Neuronal stem cell (in vitro differentiated cells): ENCODE measurements at regions not wholly inside any gene's neighbourhood (a gene's known extent, or its start where the extent isn't known, plus 50 kb on each side); places are given as distances from the start of the nearest gene placed in this dataset.
A peak's percentile ranks its signal among the peaks of the same experiment; 100 is the strongest.

Experiments
- DNase-seq: peaks from one replicate; pipeline ENCODE4 v3.0.0-alpha.2; 2013; ENCODE audit warnings: low spot score
- H2AFZ ChIP-seq: one replicate; pipeline ENCODE4 v1.6.1; 2013; ENCODE audit warnings: mild to moderate bottlenecking, low read length, inconsistent platforms
- H2AK5ac ChIP-seq: 2 replicates; pipeline ENCODE4 v1.6.1; 2013; ENCODE audit warnings: low read depth, mild to moderate bottlenecking, inconsistent platforms, low read length, moderate library complexity, mixed read lengths
- H2BK120ac ChIP-seq: 2 replicates; pipeline ENCODE4 v1.6.1; 2013; ENCODE audit warnings: low read depth, mild to moderate bottlenecking, inconsistent platforms, low read length, moderate library complexity, mixed read lengths
- H2BK12ac ChIP-seq: one replicate; pipeline ENCODE4 v1.6.1; 2013; ENCODE audit warnings: low read length, inconsistent platforms
- H2BK15ac ChIP-seq: 2 replicates; pipeline ENCODE4 v1.6.1; 2013; ENCODE audit warnings: mild to moderate bottlenecking, low read length, inconsistent platforms, mixed read lengths
- H2BK5ac ChIP-seq: one replicate; pipeline ENCODE4 v1.6.1; 2013; ENCODE audit warnings: inconsistent platforms, mild to moderate bottlenecking, low read length, moderate library complexity
- H3K14ac ChIP-seq: one replicate; pipeline ENCODE4 v1.6.1; 2013; ENCODE audit warnings: low read length, inconsistent platforms
- H3K18ac ChIP-seq: 2 replicates; pipeline ENCODE4 v1.6.1; 2013; ENCODE audit warnings: low read length, inconsistent platforms
- H3K23ac ChIP-seq: 2 replicates; pipeline ENCODE4 v1.6.1; 2013; ENCODE audit warnings: low read depth, mild to moderate bottlenecking, mixed read lengths, low read length, inconsistent platforms; ENCODE audit not compliant: poor library complexity
- H3K27ac ChIP-seq: replicated peaks from 3 replicates; pipeline ENCODE4 v1.5.1; 2013; ENCODE audit warnings: low read length, inconsistent platforms
- H3K27me3 ChIP-seq, 3 experiments: 2 replicates each; pipeline ENCODE4 v1.6.1; 2013; ENCODE audit warnings: low read length in 3 of 3, mild to moderate bottlenecking in 2 of 3, inconsistent platforms in 1 of 3, low read depth in 1 of 3, mixed read lengths in 1 of 3, moderate library complexity in 1 of 3; ENCODE audit not compliant: control insufficient read depth in 3 of 3, insufficient read depth in 3 of 3
- H3K36me3 ChIP-seq, 2 donors: replicated peaks in 1 of 2; 2 replicates each; pipeline ENCODE4 v1.6.1; 2013; ENCODE audit warnings: low read length in 2 of 2; ENCODE audit not compliant: control insufficient read depth in 2 of 2, insufficient read depth in 2 of 2
- H3K4ac ChIP-seq: 2 replicates; pipeline ENCODE4 v1.6.1; 2013; ENCODE audit warnings: inconsistent platforms, mild to moderate bottlenecking, low read length, moderate library complexity
- H3K4me1 ChIP-seq, 2 donors: 1 replicate in 1 of 2; 2 replicates in 1 of 2; pipeline ENCODE4 v1.6.1; 2013; ENCODE audit warnings: low read length in 2 of 2, low read depth in 1 of 2; ENCODE audit not compliant: control insufficient read depth in 2 of 2, insufficient read depth in 1 of 2
- H3K4me2 ChIP-seq: one replicate; pipeline ENCODE4 v1.6.1; 2013; ENCODE audit warnings: mild to moderate bottlenecking, low read length, inconsistent platforms; ENCODE audit not compliant: insufficient read depth, poor library complexity, severe bottlenecking
- H3K4me3 ChIP-seq, 2 donors: 2 replicates each; pipeline ENCODE4 v1.5.1; 2013; ENCODE audit warnings: low read length in 2 of 2, mild to moderate bottlenecking in 2 of 2, inconsistent platforms in 1 of 2, moderate library complexity in 1 of 2
- H3K79me1 ChIP-seq: one replicate; pipeline ENCODE4 v1.6.1; 2013; ENCODE audit warnings: low read depth, mild to moderate bottlenecking, inconsistent platforms, low read length, moderate library complexity
- H3K9ac ChIP-seq: one replicate; pipeline ENCODE4 v1.6.1; 2013; ENCODE audit warnings: mild to moderate bottlenecking, low read depth, low read length, inconsistent platforms; ENCODE audit not compliant: poor library complexity
- H3K9me3 ChIP-seq, 2 donors: replicated peaks in 1 of 2; 2 replicates each; pipeline versions ENCODE3 to v1.6.1; 2013; ENCODE audit warnings: low read length in 2 of 2, mild to moderate bottlenecking in 2 of 2, inconsistent platforms in 1 of 2, low read depth in 1 of 2, mixed read lengths in 1 of 2, moderate library complexity in 1 of 2; ENCODE audit not compliant: control insufficient read depth in 2 of 2, insufficient read depth in 1 of 2
- H4K8ac ChIP-seq: one replicate; pipeline ENCODE4 v1.6.1; 2013; ENCODE audit warnings: low read depth, mild to moderate bottlenecking, inconsistent platforms, low read length, moderate library complexity
- H4K91ac ChIP-seq: one replicate; pipeline ENCODE4 v1.6.1; 2013; ENCODE audit warnings: low read length, low read depth, mild to moderate bottlenecking, inconsistent platforms; ENCODE audit not compliant: poor library complexity
- WGBS, 2 donors: extraction: QIAGEN DNeasy Blood & Tissue Kit; methylation state at CpG; one replicate each; pipeline ENCODE4 v1.1.7; 2013; ENCODE audit warnings: missing lambda C conversion rate in 2 of 2, mixed read lengths in 1 of 2; ENCODE audit not compliant: insufficient read length in 2 of 2, insufficient replicate concordance in 1 of 2; ENCODE audit errors: extremely low coverage in 2 of 2; 5-methylcytosine and 5-hydroxymethylcytosine counted together

- Histone ChIP-seq H3K4me1 (peaks cover 4 to 9% of the 10 kb centered on the region in 2 donors), H3K4me3 (peak overlapping the region in 1 of 2 donors; percentile 47), H2BK12ac (no peak overlapping the region), H2BK120ac (no peak overlapping the region), H4K8ac (no peak overlapping the region), H3K36me3 (no peaks in the 10 kb centered on the region), H3K9ac (no peak overlapping the region), H2BK15ac (no peak overlapping the region), H3K27me3 (no peaks in the 10 kb centered on the region), H3K18ac (no peak overlapping the region), H3K9me3 (no peaks in the 10 kb centered on the region), H3K14ac (peak overlapping the region; percentile 65), H3K4me2 (no peak overlapping the region), H3K4ac (no peak overlapping the region), H3K79me1 (no peaks in the 10 kb centered on the region), H3K27ac (no peak overlapping the region), H4K91ac (no peak overlapping the region), H2BK5ac (no peak overlapping the region), H2AFZ (no peak overlapping the region), H2AK5ac (no peak overlapping the region), H3K23ac (no peak overlapping the region)
- no peak for DNase-seq
- 100% methylated on average over 1 to 2 of the region's 3 CpGs for WGBS, 2 donors
Measured at GRCh38 chr5:2584579-2585269, 166.8 kb downstream of the IRX2 start.

GRCh38 chr5:2582507-2582906 is 169.0 kb downstream of the IRX2 start:
- Histone ChIP-seq H3K79me1 (no peaks in the 10 kb centered on the region), H2AFZ (no peak overlapping the region), H3K4me3 (no peak overlapping the region), H2BK15ac (no peak overlapping the region), H3K4me2 (no peak overlapping the region), H3K9me3 (no peaks in the 10 kb centered on the region), H3K4ac (no peak overlapping the region), H3K36me3 (no peaks in the 10 kb centered on the region), H3K27me3 (no peaks in the 10 kb centered on the region), H4K8ac (no peak overlapping the region), H3K27ac (no peak overlapping the region), H2AK5ac (no peak overlapping the region), H3K18ac (no peak overlapping the region), H4K91ac (no peak overlapping the region), H2BK120ac (no peak overlapping the region), H2BK5ac (no peak overlapping the region), H3K4me1 (no peaks in the 10 kb centered on the region), H3K14ac (no peak overlapping the region), H3K9ac (no peak overlapping the region), H2BK12ac (no peak overlapping the region), H3K23ac (no peak overlapping the region)
- no CpG with 5 or more reads among the region's 4 CpGs for WGBS, 2 donors
- DNase-seq = no peak

GRCh38 chr5:2582106-2582505 is 169.4 kb downstream of the IRX2 start:
- no peaks in the 10 kb centered on the region for H3K27me3 ChIP-seq

GRCh38 chr5:2581418-2581817 is 170.1 kb downstream of the IRX2 start:
- Histone ChIP-seq H2BK12ac (no peak overlapping the region), H3K9me3 (no peaks in the 10 kb centered on the region), H3K27me3 (no peaks in the 10 kb centered on the region), H3K79me1 (no peaks in the 10 kb centered on the region), H3K4ac (no peak overlapping the region), H3K27ac (no peak overlapping the region), H3K4me3 (no peak overlapping the region), H2BK15ac (no peak overlapping the region), H4K91ac (no peak overlapping the region), H4K8ac (no peak overlapping the region), H3K4me2 (no peak overlapping the region), H2AFZ (no peak overlapping the region), H3K4me1 (no peaks in the 10 kb centered on the region), H3K36me3 (no peaks in the 10 kb centered on the region), H2BK120ac (no peak overlapping the region), H3K9ac (no peak overlapping the region), H2AK5ac (no peak overlapping the region), H3K18ac (no peak overlapping the region), H3K14ac (no peak overlapping the region), H2BK5ac (no peak overlapping the region), H3K23ac (no peak overlapping the region)
- no peak for DNase-seq
- no CpG with 5 or more reads among the region's 5 CpGs for WGBS, 2 donors

More at GRCh38 chr5:2582106-2582505, 169.4 kb downstream of the IRX2 start:
- Histone ChIP-seq H3K4ac (no peak overlapping the region), H3K9ac (no peak overlapping the region), H2BK120ac (no peak overlapping the region), H3K4me2 (no peak overlapping the region), H3K4me1 (no peaks in the 10 kb centered on the region), H2AFZ (no peak overlapping the region), H4K91ac (no peak overlapping the region), H3K27ac (no peak overlapping the region), H3K9me3 (no peaks in the 10 kb centered on the region), H2AK5ac (no peak overlapping the region), H3K4me3 (no peak overlapping the region), H3K18ac (peak overlapping the region; percentile 57), H2BK5ac (no peak overlapping the region), H2BK12ac (peak overlapping the region; percentile 28), H3K14ac (no peak overlapping the region), H3K79me1 (no peaks in the 10 kb centered on the region), H3K23ac (no peak overlapping the region), H4K8ac (no peak overlapping the region), H3K36me3 (no peaks in the 10 kb centered on the region), H2BK15ac (no peak overlapping the region)
- WGBS, 2 donors = no CpG with 5 or more reads among the region's 7 CpGs
- DNase-seq = no peak
